ENCODE measurements at regions not wholly inside any gene's neighbourhood (a gene's known extent, or its start where the extent isn't known, plus 50 kb on each side); places are given as distances from the start of the nearest gene placed in this dataset.
"Not testable (repeated sequence)": the region's sequence is repeated elsewhere in the genome, so short reads cannot be mapped to it uniquely, and the experiment has no call there.

DNA sequence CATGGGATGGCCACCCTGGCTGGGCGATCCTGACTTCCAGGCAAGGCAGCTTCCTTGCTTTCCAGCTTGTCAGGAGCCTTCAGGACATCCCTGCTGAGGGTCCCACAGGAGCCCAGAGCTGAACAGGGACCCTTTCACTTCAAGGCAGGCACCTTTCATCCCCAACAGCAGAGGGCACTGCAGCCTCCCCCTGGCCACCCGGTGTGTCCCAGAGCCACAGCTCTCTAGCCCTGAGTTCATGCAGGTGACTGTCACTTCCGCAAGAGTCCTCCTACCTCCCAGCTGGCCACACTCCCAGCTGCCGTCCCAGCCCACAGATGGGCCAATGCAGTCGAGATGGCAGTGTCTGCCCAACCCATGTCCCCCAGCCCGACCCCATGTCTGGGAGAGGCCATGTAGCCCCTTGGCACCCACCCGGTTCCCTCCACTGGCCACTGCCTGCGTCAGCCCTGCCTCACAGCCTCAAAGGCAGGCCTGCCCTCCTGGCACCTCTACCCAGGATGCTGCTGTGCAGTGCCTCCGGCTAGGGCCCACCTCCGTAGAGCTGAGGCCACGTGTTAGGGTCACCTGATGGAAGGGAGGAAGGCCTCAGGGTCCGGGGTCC lies 248.3 kb downstream of the CCDC74A start:
- H3K9me3 ChIP-seq (ENCODE audit: low read depth, low read length); H3K27me3 ChIP-seq (ENCODE audit: insufficient read depth, low read length); H3K4me3 ChIP-seq (ENCODE audit: insufficient read depth, low read length): not testable (repeated sequence)

GRCh38 chr2:131780446-131780845 lies 252.8 kb downstream of the CCDC74A start:
- not testable (repeated sequence) for H3K36me3 ChIP-seq (ENCODE audit: insufficient read depth, low read length); H3K4me3 ChIP-seq (ENCODE audit: insufficient read depth, low read length); H3K27ac ChIP-seq (ENCODE audit: low read depth, low read length); H3K9me3 ChIP-seq (ENCODE audit: low read depth, low read length); H3K4me2 ChIP-seq (ENCODE audit: insufficient read depth, low read length); H3K4me1 ChIP-seq (ENCODE audit: insufficient read depth, low read length); H3K79me2 ChIP-seq (ENCODE audit: insufficient read depth, low read length); H3K27me3 ChIP-seq (ENCODE audit: insufficient read depth, low read length); H4K20me1 ChIP-seq (ENCODE audit: insufficient read depth, low read length); H2AFZ ChIP-seq (ENCODE audit: low read length)
- peak; percentile 14 for DNase-seq (ENCODE audit: insufficient read length, low spot score, missing footprints)

More for the DNA sequence above, 248.3 kb downstream of the CCDC74A start:
- not testable (repeated sequence) for H2AFZ ChIP-seq (ENCODE audit: low read length); H3K27ac ChIP-seq (ENCODE audit: low read depth, low read length); H3K4me1 ChIP-seq (ENCODE audit: insufficient read depth, low read length); H3K4me2 ChIP-seq (ENCODE audit: insufficient read depth, low read length); H3K36me3 ChIP-seq (ENCODE audit: insufficient read depth, low read length); DNase-seq (ENCODE audit: insufficient read length, low spot score, missing footprints); H3K79me2 ChIP-seq (ENCODE audit: insufficient read depth, low read length); H4K20me1 ChIP-seq (ENCODE audit: insufficient read depth, low read length)

DNA sequence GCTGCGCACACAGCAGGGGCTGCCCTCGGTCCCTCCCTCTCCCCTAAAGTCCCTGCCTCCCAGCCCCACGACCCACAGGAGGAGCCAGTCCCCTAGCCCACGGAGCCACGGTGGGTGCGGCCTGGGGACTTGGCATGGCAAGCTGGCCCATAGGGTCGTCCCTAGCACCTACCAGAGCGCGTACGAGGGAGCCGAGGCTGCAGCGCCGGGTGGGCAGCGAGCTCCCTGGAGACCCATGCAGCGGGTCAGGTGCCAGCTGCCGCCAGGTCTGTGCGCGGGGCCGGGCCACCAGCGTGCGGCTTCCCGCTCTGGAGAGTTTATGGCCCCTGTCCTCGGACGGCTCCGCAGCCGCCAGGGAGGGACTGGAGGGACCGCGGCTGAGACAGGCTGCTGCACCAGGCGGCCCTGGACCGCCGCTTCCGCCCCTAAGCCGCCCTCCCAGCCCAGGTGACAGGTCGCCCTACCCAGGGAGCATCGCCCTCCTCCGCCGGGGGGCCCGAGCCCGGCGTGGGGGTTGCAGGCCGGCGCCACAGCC lies 273.6 kb downstream of the CCDC74A start:
- Histone ChIP-seq H3K4me2 (ENCODE audit: insufficient read depth, low read length) (no peak overlapping the region), H3K36me3 (ENCODE audit: insufficient read depth, low read length) (no peaks in the 10 kb centered on the region), H3K79me2 (ENCODE audit: insufficient read depth, low read length) (no peaks in the 10 kb centered on the region), H3K4me3 (ENCODE audit: insufficient read depth, low read length) (no peak overlapping the region), H3K4me1 (ENCODE audit: insufficient read depth, low read length) (no peaks in the 10 kb centered on the region), H3K9me3 (ENCODE audit: low read depth, low read length) (no peaks in the 10 kb centered on the region), H2AFZ (ENCODE audit: low read length) (no peak overlapping the region), H4K20me1 (ENCODE audit: insufficient read depth, low read length) (no peaks in the 10 kb centered on the region), H3K27me3 (ENCODE audit: insufficient read depth, low read length) (no peaks in the 10 kb centered on the region), H3K27ac (ENCODE audit: low read depth, low read length) (no peak overlapping the region)
- no peak for TF ChIP-seq CTCF (IDR thresholded peaks at IDR 0.05; ENCODE audit: extremely low read depth, low read depth, low read length)
- DNase-seq (ENCODE audit: insufficient read length, low spot score, missing footprints): peak; percentile 14

- not testable (repeated sequence) for H3K9me3 ChIP-seq (ENCODE audit: low read depth, low read length); H4K20me1 ChIP-seq (ENCODE audit: insufficient read depth, low read length); H3K27ac ChIP-seq (ENCODE audit: low read depth, low read length); H3K79me2 ChIP-seq (ENCODE audit: insufficient read depth, low read length); H3K4me1 ChIP-seq (ENCODE audit: insufficient read depth, low read length); H3K27me3 ChIP-seq (ENCODE audit: insufficient read depth, low read length); H3K36me3 ChIP-seq (ENCODE audit: insufficient read depth, low read length)
- Histone ChIP-seq H2AFZ (ENCODE audit: low read length) (peak overlapping the region; percentile 72), H3K4me3 (ENCODE audit: insufficient read depth, low read length) (peak overlapping the region; percentile 58), H3K4me2 (ENCODE audit: insufficient read depth, low read length) (peak overlapping the region; percentile 67)
- DNase-seq (ENCODE audit: insufficient read length, low spot score, missing footprints): peak; percentile 92
- peak; percentile 45 for TF ChIP-seq CTCF (IDR thresholded peaks at IDR 0.05; ENCODE audit: extremely low read depth, low read depth, low read length)
Observed at GRCh38 chr2:131801745-131802350, 274.2 kb downstream of the CCDC74A start.

DNA sequence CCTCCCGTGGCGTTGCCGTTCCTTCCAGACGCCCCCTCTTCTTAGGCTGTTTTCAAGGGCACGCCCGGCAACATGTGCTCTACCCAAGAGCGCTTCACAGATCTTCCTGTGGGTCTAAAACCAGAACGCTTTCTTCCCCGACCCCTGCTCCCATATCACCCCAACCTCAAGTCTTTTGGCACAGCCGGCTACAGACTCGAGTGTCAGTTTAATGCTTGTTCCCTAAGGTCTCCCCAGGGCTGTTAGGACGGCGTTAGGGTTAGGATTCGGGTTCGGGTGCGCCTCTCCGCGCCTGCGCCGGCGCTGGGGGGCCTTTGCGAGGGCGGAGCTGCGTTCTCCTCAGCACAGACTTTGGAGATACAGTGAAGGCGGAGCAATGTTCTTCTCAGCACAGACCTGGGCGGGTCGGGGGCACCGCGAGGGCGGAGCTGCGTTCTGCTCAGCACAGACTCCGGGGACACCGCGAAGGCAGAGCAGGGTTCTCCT lies 274.7 kb downstream of the CCDC74A start:
- not testable (repeated sequence) for H3K27ac ChIP-seq (ENCODE audit: low read depth, low read length); H3K4me1 ChIP-seq (ENCODE audit: insufficient read depth, low read length); H3K27me3 ChIP-seq (ENCODE audit: insufficient read depth, low read length); H3K9me3 ChIP-seq (ENCODE audit: low read depth, low read length); H4K20me1 ChIP-seq (ENCODE audit: insufficient read depth, low read length); H3K79me2 ChIP-seq (ENCODE audit: insufficient read depth, low read length); H3K36me3 ChIP-seq (ENCODE audit: insufficient read depth, low read length)
- peak overlapping the region; percentile 58 for H3K4me3 ChIP-seq (ENCODE audit: insufficient read depth, low read length)
- H2AFZ ChIP-seq (ENCODE audit: low read length): peak overlapping the region; percentile 72
- DNase-seq (ENCODE audit: insufficient read length, low spot score, missing footprints): peak; percentile 77
- peak overlapping the region; percentile 67 for H3K4me2 ChIP-seq (ENCODE audit: insufficient read depth, low read length)

DNA sequence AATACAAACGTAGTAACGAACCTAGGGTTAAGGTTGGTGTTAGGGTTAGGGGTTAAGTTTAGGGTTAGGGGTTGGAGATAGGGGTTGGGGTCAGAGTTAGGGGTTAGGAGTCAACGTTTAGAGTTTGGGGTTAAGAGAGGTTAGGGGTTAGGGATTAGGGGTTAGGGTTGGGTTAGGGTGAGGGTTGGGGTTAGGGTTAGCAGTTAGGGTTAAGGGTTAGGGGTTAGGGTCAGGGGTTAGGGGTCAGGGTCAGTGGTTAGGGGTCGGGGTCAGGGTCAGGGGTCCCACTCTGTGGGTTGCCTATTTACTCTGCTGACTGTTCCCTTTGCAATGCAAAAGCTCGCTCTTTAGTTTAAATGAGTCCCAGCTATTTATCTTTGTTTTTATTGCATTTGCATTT lies 275.5 kb downstream of the CCDC74A start:
- not testable (repeated sequence) for H3K4me3 ChIP-seq (ENCODE audit: insufficient read depth, low read length); H3K4me2 ChIP-seq (ENCODE audit: insufficient read depth, low read length); H4K20me1 ChIP-seq (ENCODE audit: insufficient read depth, low read length); DNase-seq (ENCODE audit: insufficient read length, low spot score, missing footprints); H3K27me3 ChIP-seq (ENCODE audit: insufficient read depth, low read length); H3K79me2 ChIP-seq (ENCODE audit: insufficient read depth, low read length); H3K27ac ChIP-seq (ENCODE audit: low read depth, low read length); H3K36me3 ChIP-seq (ENCODE audit: insufficient read depth, low read length); H3K9me3 ChIP-seq (ENCODE audit: low read depth, low read length); H2AFZ ChIP-seq (ENCODE audit: low read length); H3K4me1 ChIP-seq (ENCODE audit: insufficient read depth, low read length)

GRCh38 chr2:131812605-131813004 lies 284.9 kb downstream of the CCDC74A start:
- H4K20me1 ChIP-seq (ENCODE audit: insufficient read depth, low read length); H2AFZ ChIP-seq (ENCODE audit: low read length); H3K36me3 ChIP-seq (ENCODE audit: insufficient read depth, low read length); H3K27me3 ChIP-seq (ENCODE audit: insufficient read depth, low read length); H3K4me1 ChIP-seq (ENCODE audit: insufficient read depth, low read length); H3K79me2 ChIP-seq (ENCODE audit: insufficient read depth, low read length); H3K27ac ChIP-seq (ENCODE audit: low read depth, low read length); H3K4me2 ChIP-seq (ENCODE audit: insufficient read depth, low read length); DNase-seq (ENCODE audit: insufficient read length, low spot score, missing footprints); H3K9me3 ChIP-seq (ENCODE audit: low read depth, low read length); H3K4me3 ChIP-seq (ENCODE audit: insufficient read depth, low read length): not testable (repeated sequence)
